Adrenal gland (tissue), 5 donors: ENCODE measurements at regions not wholly inside any gene's neighbourhood (a gene's known extent, or its start where the extent isn't known, plus 50 kb on each side); places are given as distances from the start of the nearest gene placed in this dataset.

Experiments
- POLR2A ChIP-seq, 2 donors: fragments of 450-650 bp; IDR thresholded peaks; one replicate each; pipeline ENCODE4 v1.6.1; 2017; ENCODE audit warnings: antibody characterized with exemption in 2 of 2, mild to moderate bottlenecking in 2 of 2, moderate library complexity in 1 of 2
- TF ChIP-seq, protein P1 (sequence below), 6 experiments: fragments of 450-650 bp in 4 of 6; fragments of 200-600 bp in 2 of 6; sonication (generic) in 1 of 6; IDR thresholded peaks; 1 replicate in 5 of 6; 2 replicates in 1 of 6; pipeline versions ENCODE4 v1.5.1 to v1.8.0; 2016 to 2021; ENCODE audit warnings: antibody characterized with exemption in 6 of 6, mild to moderate bottlenecking in 2 of 6, moderate library complexity in 1 of 6
- donor health status: DM: no; HTN: no; CAD: no.

DNA sequence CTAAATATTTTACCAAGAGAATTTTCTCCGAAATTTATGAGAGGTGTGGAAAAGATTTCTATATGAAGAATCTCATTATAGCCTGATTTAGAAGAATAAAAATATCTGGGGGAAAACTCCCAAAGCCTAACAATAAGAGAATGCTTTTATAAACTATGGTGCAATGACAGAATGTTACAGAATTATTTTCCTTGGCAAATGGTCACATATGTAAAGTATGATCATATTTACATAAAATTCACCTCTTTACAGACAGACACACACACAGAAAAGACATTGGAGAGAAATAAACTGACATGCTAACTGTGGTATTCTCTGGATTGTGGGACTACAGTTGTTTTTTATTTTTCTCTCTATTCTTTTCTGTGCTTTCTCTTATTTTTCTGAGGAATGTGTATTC is 226.3 kb upstream of the USP24 start:
- TF ChIP-seq, protein P1, sequence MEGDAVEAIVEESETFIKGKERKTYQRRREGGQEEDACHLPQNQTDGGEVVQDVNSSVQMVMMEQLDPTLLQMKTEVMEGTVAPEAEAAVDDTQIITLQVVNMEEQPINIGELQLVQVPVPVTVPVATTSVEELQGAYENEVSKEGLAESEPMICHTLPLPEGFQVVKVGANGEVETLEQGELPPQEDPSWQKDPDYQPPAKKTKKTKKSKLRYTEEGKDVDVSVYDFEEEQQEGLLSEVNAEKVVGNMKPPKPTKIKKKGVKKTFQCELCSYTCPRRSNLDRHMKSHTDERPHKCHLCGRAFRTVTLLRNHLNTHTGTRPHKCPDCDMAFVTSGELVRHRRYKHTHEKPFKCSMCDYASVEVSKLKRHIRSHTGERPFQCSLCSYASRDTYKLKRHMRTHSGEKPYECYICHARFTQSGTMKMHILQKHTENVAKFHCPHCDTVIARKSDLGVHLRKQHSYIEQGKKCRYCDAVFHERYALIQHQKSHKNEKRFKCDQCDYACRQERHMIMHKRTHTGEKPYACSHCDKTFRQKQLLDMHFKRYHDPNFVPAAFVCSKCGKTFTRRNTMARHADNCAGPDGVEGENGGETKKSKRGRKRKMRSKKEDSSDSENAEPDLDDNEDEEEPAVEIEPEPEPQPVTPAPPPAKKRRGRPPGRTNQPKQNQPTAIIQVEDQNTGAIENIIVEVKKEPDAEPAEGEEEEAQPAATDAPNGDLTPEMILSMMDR (IDR thresholded peaks at IDR 0.05) = no peak
- no peak for TF ChIP-seq POLR2A (IDR thresholded peaks at IDR 0.05)
